H1 (cell line): ENCODE measurements at regions not wholly inside any gene's neighbourhood (a gene's known extent, or its start where the extent isn't known, plus 50 kb on each side); places are given as distances from the start of the nearest gene placed in this dataset.
A peak's percentile ranks its signal among the peaks of the same experiment; 100 is the strongest.

ENCODE experiments used
- CTCF ChIA-PET: fragments of 300-600 bp; sonication (Branson Sonifier 250); formaldehyde crosslinking; loops from one replicate; lab custom pipeline; 2021; ENCODE audit not compliant: partially characterized antibody; lab: Charles Lee
- POLR2A ChIA-PET: fragments of 300-600 bp; sonication (Branson Sonifier 250); formaldehyde crosslinking; loops from one replicate; lab custom pipeline; 2021; ENCODE audit warnings: inconsistent platforms; ENCODE audit not compliant: partially characterized antibody; lab: Charles Lee
- DNase-seq, 2 experiments: peaks; one replicate each; pipeline versions ENCODE4 v3.0.0 to v3.0.0-alpha.2; 2010 to 2022; ENCODE audit warnings: low spot score in 2 of 2, low read depth in 1 of 2, mixed read lengths in 1 of 2
- FAIRE-seq: peaks from 2 replicates; lab custom pipeline; 2011; peaks lifted over from hg19 to GRCh38; lab: Jason Lieb, UNC
- H2AFZ ChIP-seq: 2 replicates; pipeline ENCODE4 v1.8.1; 2012; ENCODE audit warnings: low read length, inconsistent platforms
- H2AK5ac ChIP-seq: 2 replicates; pipeline ENCODE4 v1.6.1; 2013; ENCODE audit warnings: low read depth, low read length
- H2BK120ac ChIP-seq: replicated peaks from 2 replicates; pipeline ENCODE3; 2013; ENCODE audit warnings: low read depth, low read length, inconsistent platforms
- H2BK12ac ChIP-seq: 2 replicates; pipeline ENCODE4 v1.6.1; 2013; ENCODE audit warnings: low read depth, low read length
- H2BK15ac ChIP-seq: 2 replicates; pipeline ENCODE4 v1.6.1; 2013; ENCODE audit warnings: low read length
- H2BK20ac ChIP-seq: 2 replicates; pipeline ENCODE4 v1.6.1; 2013; ENCODE audit warnings: low read length
- H2BK5ac ChIP-seq: 2 replicates; pipeline ENCODE4 v1.6.1; 2013; ENCODE audit warnings: low read depth, low read length
- H3K14ac ChIP-seq: 2 replicates; pipeline ENCODE4 v1.6.1; 2013; ENCODE audit warnings: inconsistent platforms; ENCODE audit not compliant: insufficient read length
- H3K18ac ChIP-seq: 2 replicates; pipeline ENCODE4 v1.6.1; 2013; ENCODE audit warnings: low read length; ENCODE audit errors: extremely low read depth
- H3K23ac ChIP-seq: 2 replicates; pipeline ENCODE4 v1.6.1; 2013; ENCODE audit warnings: inconsistent platforms; ENCODE audit not compliant: insufficient read length
- H3K23me2 ChIP-seq: 2 replicates; pipeline ENCODE4 v1.6.1; 2013; ENCODE audit warnings: low read depth, low read length
- H3K27ac ChIP-seq: 2 replicates; pipeline ENCODE4 v1.6.1; 2011; ENCODE audit warnings: low read depth, low read length, inconsistent platforms
- H3K27me3 ChIP-seq, 4 experiments: replicated peaks in 1 of 4; 1 replicate in 1 of 4; 2 replicates in 3 of 4; pipeline versions ENCODE4 v1.6.1 to v1.8.1; 2011 to 2013; ENCODE audit warnings: low read length in 3 of 4, mild to moderate bottlenecking in 3 of 4, inconsistent platforms in 2 of 4, mixed read lengths in 2 of 4, moderate library complexity in 1 of 4; ENCODE audit not compliant: control insufficient read depth in 3 of 4, insufficient read depth in 3 of 4; ENCODE audit errors: extremely low read depth in 1 of 4
- H3K36me3 ChIP-seq, 4 experiments: 2 replicates each; pipeline versions ENCODE4 v1.6.1 to v1.8.1; 2011 to 2013; ENCODE audit warnings: mild to moderate bottlenecking in 4 of 4, low read length in 3 of 4, moderate library complexity in 2 of 4, control low read depth in 1 of 4, inconsistent platforms in 1 of 4; ENCODE audit not compliant: insufficient read depth in 4 of 4, control insufficient read depth in 2 of 4
- H3K4ac ChIP-seq: replicated peaks from 2 replicates; pipeline ENCODE3; 2013; ENCODE audit warnings: low read length, low read depth, mixed read lengths, inconsistent platforms; ENCODE audit not compliant: insufficient read length
- H3K4me1 ChIP-seq, 4 experiments: replicated peaks in 1 of 4; 1 replicate in 1 of 4; 2 replicates in 3 of 4; pipeline versions ENCODE4 v1.6.1 to v1.8.1; 2011 to 2013; ENCODE audit warnings: low read length in 3 of 4, inconsistent platforms in 2 of 4, mixed read lengths in 1 of 4; ENCODE audit not compliant: insufficient read depth in 4 of 4, control insufficient read depth in 3 of 4
- H3K4me2 ChIP-seq, 2 experiments: 2 replicates each; pipeline versions ENCODE4 v1.6.1 to v1.8.1; 2011 to 2013; ENCODE audit warnings: low read depth in 2 of 2, low read length in 2 of 2, control low read depth in 1 of 2, inconsistent platforms in 1 of 2, mild to moderate bottlenecking in 1 of 2; ENCODE audit not compliant: insufficient read depth in 1 of 2
- H3K4me3 ChIP-seq, 4 experiments: fragments of 200-600, 300-600 bp in 1 of 4; sonication (generic), shearing (Covaris generic), sonication (Bioruptor Twin) in 1 of 4; 2 replicates each; pipeline versions ENCODE4 v1.5.1 to v1.8.1; 2011 to 2016; ENCODE audit warnings: low read length in 4 of 4, low read depth in 3 of 4, control low read depth in 2 of 4, inconsistent platforms in 2 of 4, mild to moderate bottlenecking in 2 of 4, mixed read lengths in 1 of 4, moderate library complexity in 1 of 4; ENCODE audit not compliant: insufficient read depth in 2 of 4; ENCODE audit errors: extremely low read depth in 1 of 4
- H3K56ac ChIP-seq: replicated peaks from 2 replicates; pipeline ENCODE3; 2013; ENCODE audit warnings: low read depth, mild to moderate bottlenecking, mixed read lengths, low read length, inconsistent platforms; ENCODE audit not compliant: insufficient read length
- H3K79me1 ChIP-seq: 2 replicates; pipeline ENCODE4 v1.6.1; 2013; ENCODE audit warnings: low read depth, low read length, control low read depth
- H3K79me2 ChIP-seq, 2 experiments: 2 replicates each; pipeline versions ENCODE4 v1.6.1 to v1.8.1; 2012 to 2013; ENCODE audit warnings: low read length in 2 of 2, mild to moderate bottlenecking in 2 of 2, inconsistent platforms in 1 of 2; ENCODE audit not compliant: insufficient read depth in 2 of 2, control insufficient read depth in 1 of 2
- H3K9ac ChIP-seq, 4 experiments: replicated peaks in 1 of 4; 1 replicate in 1 of 4; 2 replicates in 3 of 4; pipeline versions ENCODE4 v1.6.1 to v1.8.1; 2011 to 2013; ENCODE audit warnings: low read depth in 3 of 4, low read length in 3 of 4, control low read depth in 2 of 4, mild to moderate bottlenecking in 2 of 4, moderate library complexity in 2 of 4, inconsistent platforms in 1 of 4; ENCODE audit errors: extremely low read depth in 1 of 4
- H3K9me3 ChIP-seq, 2 experiments: 2 replicates each; pipeline versions ENCODE4 v1.6.1 to v1.8.1; 2012 to 2013; ENCODE audit warnings: mild to moderate bottlenecking in 2 of 2, moderate library complexity in 2 of 2, control low read depth in 1 of 2, inconsistent platforms in 1 of 2, low read depth in 1 of 2, low read length in 1 of 2, mixed read lengths in 1 of 2; ENCODE audit not compliant: insufficient read depth in 2 of 2
- H4K20me1 ChIP-seq, 2 experiments: replicated peaks in 1 of 2; 2 replicates each; pipeline versions ENCODE3 to v1.8.1; 2011 to 2013; ENCODE audit warnings: inconsistent platforms in 2 of 2, low read length in 2 of 2, mild to moderate bottlenecking in 1 of 2; ENCODE audit not compliant: insufficient read depth in 2 of 2, control insufficient read depth in 1 of 2
- H4K5ac ChIP-seq: 2 replicates; pipeline ENCODE4 v1.6.1; 2013; ENCODE audit warnings: low read length, low read depth, mixed read lengths, inconsistent platforms; ENCODE audit not compliant: insufficient read length
- H4K8ac ChIP-seq: 2 replicates; pipeline ENCODE4 v1.8.0; 2013; ENCODE audit warnings: mild to moderate bottlenecking, moderate library complexity, low read length, inconsistent platforms; ENCODE audit not compliant: insufficient read depth; ENCODE audit errors: extremely low read depth
- H4K91ac ChIP-seq: replicated peaks from 2 replicates; pipeline ENCODE3; 2013; ENCODE audit warnings: low read length, mixed read lengths, inconsistent platforms; ENCODE audit not compliant: insufficient read length
- CEBPB ChIP-seq: IDR thresholded peaks from 2 replicates; pipeline ENCODE4 v1.6.1; 2012; ENCODE audit warnings: low read depth, low read length
- TEAD4 ChIP-seq: IDR thresholded peaks from 2 replicates; pipeline ENCODE4 v1.6.1; 2012; ENCODE audit warnings: low read depth, low read length, inconsistent platforms, mixed read lengths
- WGBS, 2 experiments: shearing (Covaris generic) in 1 of 2; methylation state at CpG; one replicate each; pipeline versions ENCODE4 v1.1.6 to v1.1.7; 2013 to 2015; ENCODE audit warnings: low lambda C conversion rate in 2 of 2, mixed read lengths in 2 of 2, inconsistent platforms in 1 of 2, low coverage in 1 of 2, missing lambda C conversion rate in 1 of 2; ENCODE audit not compliant: insufficient replicate concordance in 2 of 2, insufficient coverage in 1 of 2, insufficient read length in 1 of 2; ENCODE audit errors: extremely low coverage in 1 of 2, missing lambda C conversion rate in 1 of 2; 5-methylcytosine and 5-hydroxymethylcytosine counted together

- H3K4me2 ChIP-seq = no peak overlapping the region
- H3K27me3 ChIP-seq = no peaks in the 10 kb centered on the region
- CTCF ChIA-PET = no interaction called here
- no peak overlapping the region for H2AK5ac ChIP-seq
- TF ChIP-seq CEBPB (peak; percentile 65), TEAD4 (no peak)
- H3K23me2 ChIP-seq = no peaks in the 10 kb centered on the region
- no peak overlapping the region for H2BK120ac ChIP-seq
- H2BK12ac ChIP-seq = no peak overlapping the region
- H4K20me1 ChIP-seq = no peaks in the 10 kb centered on the region
- whole genome bisulfite sequencing, 2 experiments = 89 to 100% methylated on average over 1 to 4 of the region's 4 CpGs
- no peaks in the 10 kb centered on the region for H3K79me1 ChIP-seq
- no peak overlapping the region for H3K4me3 ChIP-seq
- H3K9me3 ChIP-seq = peaks cover 0 to 2% of the 10 kb centered on the region in 2 experiments; a peak in 1 of 4 replicates
- DNase-seq (no peak), FAIRE-seq (no peak)
- no peak overlapping the region for H2BK5ac ChIP-seq
- H2BK20ac ChIP-seq = no peak overlapping the region
- no peak overlapping the region for H3K9ac ChIP-seq
- no peak overlapping the region for H4K91ac ChIP-seq
- H3K79me2 ChIP-seq = no peaks in the 10 kb centered on the region
- H3K56ac ChIP-seq = no peak overlapping the region
- no peak overlapping the region; the same call in 1 of the 2 replicates for H2AFZ ChIP-seq
- H4K5ac ChIP-seq = no peak overlapping the region
- H3K4ac ChIP-seq = no peak overlapping the region
- H2BK15ac ChIP-seq = no peak overlapping the region
- H3K27ac ChIP-seq = no peak overlapping the region
- no peaks in the 10 kb centered on the region for H3K36me3 ChIP-seq
- no peak overlapping the region for H3K14ac ChIP-seq
- no peak overlapping the region for H4K8ac ChIP-seq
- H3K23ac ChIP-seq = no peak overlapping the region
- POLR2A ChIA-PET = no interaction called here
- peaks cover 0 to 12% (median 9%) of the 10 kb centered on the region in 4 experiments; a peak in 5 of 7 replicates for H3K4me1 ChIP-seq
- H3K18ac ChIP-seq = no peak overlapping the region
Observed at GRCh38 chr15:58264053-58264971, 126.1 kb downstream of the AQP9 start.
